Nucleus accumbens (tissue), 56 donors: ENCODE measurements at regions not wholly inside any gene's neighbourhood (a gene's known extent, or its start where the extent isn't known, plus 50 kb on each side); places are given as distances from the start of the nearest gene placed in this dataset.

Experiments
- DNase-seq, 56 donors: peaks; one replicate each; lab custom pipeline; 2025; lab: John Stamatoyannopoulos, UW

DNA sequence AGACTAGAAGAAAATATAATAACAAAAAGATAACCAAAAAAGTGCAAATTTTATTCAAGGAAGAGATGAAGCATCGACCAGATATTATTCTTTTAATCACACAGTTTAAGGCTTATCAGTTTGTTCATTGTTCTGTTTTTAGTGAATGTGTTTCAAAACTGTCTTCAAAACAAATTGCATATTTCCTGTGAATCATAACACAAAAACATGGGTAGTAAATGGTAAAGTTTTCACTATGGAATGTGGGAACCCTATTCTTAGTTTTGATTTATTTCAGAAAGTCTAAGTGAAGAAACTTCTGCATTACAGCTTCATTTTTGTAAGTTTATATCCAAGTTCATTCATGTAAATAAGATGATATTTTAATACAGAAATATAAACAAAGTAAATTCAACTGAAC is 207.6 kb upstream of the LUZP2 start:
- DNase-seq: no peak

DNA sequence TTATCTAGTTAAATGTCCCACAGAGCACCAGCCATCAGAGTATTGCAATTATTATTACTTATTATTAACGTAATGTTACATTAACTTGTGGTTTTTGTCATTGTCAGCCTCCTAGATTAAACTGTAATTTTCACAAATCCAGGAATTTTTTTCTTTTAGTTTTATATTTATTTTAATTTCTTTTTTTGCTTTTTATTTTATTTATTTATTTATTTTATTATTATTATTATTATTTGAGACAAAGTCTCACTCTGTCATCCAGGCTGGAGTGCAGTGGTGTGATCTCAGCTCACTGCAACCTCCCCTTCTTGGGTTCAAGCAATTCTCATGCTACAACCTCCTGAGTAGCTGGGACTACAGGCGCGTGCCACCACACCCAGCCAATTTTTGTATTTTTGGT is 202.9 kb upstream of the LUZP2 start:
- DNase-seq: no peak

DNA sequence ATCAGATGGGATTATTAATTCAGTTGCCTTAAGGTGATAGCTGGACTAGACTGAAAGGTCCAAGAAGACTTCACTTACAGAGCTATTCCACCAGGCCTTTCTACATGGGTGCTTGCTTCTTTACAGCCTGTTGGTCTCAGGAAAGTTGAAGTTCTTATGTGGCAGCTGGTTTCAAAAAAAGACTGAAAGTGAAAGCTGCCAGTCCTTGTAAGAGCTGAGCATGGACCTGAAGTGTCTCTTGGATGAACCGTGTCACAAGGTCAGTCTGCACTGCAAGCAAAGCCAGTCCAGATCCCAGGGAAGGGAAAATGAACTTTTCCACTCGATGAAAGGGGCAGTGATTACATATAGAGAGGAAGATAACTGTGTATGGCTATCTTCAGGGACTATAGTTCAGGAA is 201.5 kb upstream of the LUZP2 start:
- no peak for DNase-seq

DNA sequence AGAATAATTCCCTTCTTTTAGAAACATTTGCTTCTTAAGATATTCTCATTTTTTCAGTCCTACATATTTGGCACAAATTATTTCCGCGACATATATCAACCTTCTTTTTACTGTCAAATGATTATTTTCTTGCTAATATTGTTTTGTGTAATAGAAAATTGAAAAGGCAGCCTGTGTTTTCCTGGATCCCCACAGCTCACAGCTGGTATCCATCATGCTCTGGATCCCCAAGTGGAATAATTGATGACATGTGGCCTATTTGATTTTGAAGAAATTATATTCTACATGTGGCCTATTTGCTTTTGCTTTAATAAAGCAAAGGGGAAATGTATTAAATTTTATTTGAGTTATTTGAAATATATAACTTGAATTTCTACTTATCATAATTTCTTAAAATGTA is 199.4 kb upstream of the LUZP2 start:
- no peak for DNase-seq

DNA sequence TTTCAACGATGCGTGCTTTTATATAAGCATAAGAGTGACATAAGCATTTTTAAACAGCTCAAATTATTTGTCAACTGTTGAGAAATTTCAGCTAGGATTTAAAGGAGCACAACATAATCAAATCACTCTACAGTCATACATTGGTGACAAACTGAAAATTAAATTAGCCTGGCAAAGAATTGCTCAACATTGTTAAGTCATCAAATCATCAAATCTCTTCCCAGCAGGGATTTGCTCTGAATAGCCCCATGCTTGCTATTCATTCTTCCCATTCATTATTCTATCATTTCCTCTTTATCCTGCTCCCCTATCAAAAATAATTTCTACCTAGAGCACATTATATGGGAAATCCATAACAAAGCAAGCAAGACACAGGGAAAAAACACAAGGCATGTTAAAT is 198.7 kb upstream of the LUZP2 start:
- DNase-seq: no peak

GRCh38 chr11:24311974-24312373 is 184.9 kb upstream of the LUZP2 start:
- no peak for DNase-seq

DNA sequence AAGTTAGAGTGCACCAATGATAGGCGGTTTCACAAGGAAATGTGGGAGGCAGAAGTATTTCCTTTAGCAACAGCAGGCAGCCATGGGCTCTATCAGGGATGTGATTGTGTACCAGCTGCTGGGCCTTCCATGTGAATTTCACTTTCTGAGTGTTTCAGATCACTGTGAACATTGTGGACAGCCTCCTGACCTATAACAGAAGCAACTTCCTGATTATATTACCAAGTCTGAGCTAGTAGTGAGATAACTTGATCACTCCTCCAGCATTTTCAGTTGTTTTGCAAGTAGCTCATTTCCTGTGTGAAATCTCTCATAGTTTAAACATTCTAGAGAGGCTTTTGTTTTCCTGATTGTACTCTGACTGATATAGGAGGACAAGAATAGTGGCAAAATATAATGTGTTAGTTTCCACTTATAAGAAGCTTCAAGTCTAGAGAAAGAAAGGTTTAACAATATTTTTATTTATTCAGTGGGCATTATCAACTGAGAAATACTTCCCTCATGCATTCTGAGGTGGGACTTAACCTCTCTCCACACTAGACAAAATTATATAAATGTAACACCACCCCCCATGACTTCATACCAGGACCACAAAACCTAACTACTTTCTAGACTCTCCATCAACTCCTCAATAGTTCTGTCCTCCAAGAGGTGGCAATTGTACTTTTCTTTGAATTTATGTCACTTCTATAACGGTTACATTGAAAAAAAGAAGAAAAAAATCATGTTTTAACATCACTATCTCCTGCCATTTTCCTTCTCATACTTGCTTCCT is 184.2 kb upstream of the LUZP2 start:
- DNase-seq: no peak

- no peak for DNase-seq
Measured at GRCh38 chr11:24321229-24321628, 175.6 kb upstream of the LUZP2 start.

DNA sequence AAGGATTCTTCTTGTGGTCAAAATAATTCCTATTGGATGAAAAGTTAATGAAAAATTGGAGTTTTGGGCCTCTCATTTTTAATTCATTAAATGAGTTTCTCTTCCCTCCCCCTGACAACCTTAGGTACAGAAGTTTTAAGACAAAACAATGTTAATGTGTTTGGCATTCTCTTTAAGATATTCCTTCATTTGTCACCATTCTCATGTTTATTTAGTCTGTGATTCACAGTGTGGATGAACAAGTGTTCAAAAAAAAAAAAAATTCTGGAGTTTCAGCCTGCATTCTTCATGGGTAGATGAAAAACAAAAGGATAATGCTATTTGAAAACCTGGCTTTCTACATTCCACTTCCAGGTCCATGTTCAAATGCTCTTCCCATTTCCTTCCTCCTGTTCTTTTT is 172.6 kb upstream of the LUZP2 start:
- DNase-seq: no peak

DNA sequence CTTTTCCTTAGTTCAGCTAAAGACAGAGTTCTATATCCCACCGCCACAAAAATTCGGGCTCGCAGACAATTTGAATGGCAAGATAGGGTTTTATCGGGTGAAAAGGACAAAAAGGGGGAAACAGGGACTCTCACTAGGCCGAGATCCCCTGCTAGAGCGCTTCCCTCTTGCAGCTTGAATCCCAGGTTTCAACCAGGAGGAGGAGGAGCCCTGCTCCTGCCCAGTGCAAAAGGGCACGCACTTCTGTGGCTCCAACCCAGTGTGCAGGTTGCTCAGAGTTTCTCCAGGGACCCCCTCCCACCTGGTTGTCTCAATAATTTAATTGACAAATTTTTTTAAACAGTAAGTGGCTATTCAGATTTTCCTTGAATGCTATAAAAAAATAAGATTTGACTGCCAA is 152.6 kb upstream of the LUZP2 start:
- DNase-seq: no peak

GRCh38 chr11:24348908-24349307 is 147.9 kb upstream of the LUZP2 start:
- no peak for DNase-seq

- no peak for DNase-seq
Measured at GRCh38 chr11:24351179-24351578, 145.7 kb upstream of the LUZP2 start.

DNA sequence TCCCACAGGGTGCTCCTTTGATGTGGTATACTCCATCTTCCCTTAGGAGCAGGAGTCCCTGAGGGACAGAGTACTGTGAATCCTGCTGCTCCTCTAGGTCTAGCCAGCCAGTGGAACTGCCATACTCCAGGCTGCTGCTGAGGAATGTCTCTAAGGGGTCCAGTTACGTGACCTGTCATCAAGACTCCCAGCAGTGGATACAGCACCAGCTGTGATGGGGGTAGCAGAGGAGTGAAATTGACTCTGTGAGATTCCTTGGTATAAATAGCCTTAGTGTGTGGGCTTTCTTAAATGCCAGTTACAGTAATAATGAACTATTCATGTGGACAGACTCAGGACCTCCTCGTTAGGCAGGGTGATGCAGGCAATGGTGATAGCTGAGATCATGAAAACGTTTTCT is 140.4 kb upstream of the LUZP2 start:
- DNase-seq: no peak

DNA sequence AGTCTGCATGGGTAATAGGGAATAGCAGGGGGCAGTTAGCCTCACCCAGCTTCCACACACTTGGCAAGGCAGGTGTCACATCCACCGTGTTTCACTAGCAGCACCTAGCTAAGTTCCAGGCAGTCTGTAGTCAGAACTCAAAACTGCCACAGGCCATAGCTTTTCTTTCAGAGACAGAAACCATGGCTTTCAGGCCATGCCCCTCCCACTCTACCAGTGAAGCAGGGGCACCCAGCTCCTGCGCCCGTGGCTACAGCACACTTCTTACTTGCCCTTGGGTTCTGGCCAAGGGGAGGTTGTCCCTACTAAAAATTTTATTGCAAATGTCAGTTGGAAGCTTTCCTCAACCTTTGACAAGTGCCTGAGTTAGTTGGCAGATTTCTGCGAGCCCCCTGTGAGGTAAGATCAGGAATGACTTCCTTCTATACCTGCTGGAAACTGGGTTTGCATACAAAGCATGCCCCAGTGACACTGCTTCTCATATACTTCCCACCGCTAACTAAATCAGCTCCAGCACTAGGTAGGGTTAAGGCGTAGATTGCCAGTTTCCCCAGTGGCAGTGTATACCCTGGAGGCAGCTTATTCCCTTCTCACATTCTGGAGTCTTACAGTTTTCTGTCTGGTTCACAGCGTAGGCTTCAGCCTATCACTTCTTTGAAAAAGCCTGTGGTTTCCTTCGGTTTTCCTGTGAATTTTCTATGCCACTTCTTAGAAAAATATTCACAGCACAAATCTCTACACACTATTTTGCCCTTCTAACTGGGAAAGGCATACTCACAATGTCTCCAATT is 139.0 kb upstream of the LUZP2 start:
- DNase-seq: no peak

DNA sequence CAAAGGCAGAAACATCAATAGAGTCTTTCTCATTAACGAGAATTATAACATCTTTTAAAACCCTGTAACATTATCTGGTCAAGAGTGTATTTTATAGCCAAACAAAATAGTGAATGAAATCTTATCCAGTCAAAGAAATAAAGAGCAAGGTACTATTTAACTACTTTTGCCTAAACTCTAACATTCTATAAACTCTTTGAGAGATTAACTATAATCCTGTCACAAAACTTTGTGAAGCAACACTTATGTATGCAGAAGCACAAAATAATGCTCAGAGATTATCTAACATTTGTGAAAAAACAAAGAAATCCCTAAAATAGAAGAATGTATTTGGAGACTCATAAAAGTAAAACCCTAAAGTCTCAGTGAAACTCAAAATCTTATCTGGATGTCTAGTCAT is 124.4 kb upstream of the LUZP2 start:
- no peak for DNase-seq

DNA sequence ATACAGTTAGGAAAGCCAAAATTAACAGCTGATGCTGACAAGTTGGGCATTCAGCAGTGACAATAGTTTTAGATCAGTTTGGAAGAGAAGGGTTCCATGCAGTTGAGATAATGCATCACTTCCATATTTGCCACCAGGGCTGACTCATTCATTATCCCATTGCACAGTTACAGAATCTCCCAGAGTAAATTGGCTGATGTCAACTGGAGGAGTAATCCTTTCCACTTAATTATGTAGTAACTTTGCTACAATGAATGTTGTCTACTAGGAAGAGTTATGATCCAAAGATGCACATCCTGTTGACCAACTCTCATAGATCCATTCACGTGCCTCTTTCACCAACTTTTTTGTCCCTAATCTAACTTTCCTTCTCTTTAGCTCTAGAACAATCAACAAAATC is 123.3 kb upstream of the LUZP2 start:
- DNase-seq: no peak

- DNase-seq: no peak
Measured at GRCh38 chr11:24375351-24375750, 121.5 kb upstream of the LUZP2 start.

- DNase-seq: no peak
Measured at GRCh38 chr11:24375931-24376330, 120.9 kb upstream of the LUZP2 start.

- DNase-seq: no peak
Measured at GRCh38 chr11:24383137-24383536, 113.7 kb upstream of the LUZP2 start.

- no peak for DNase-seq
Measured at GRCh38 chr11:24384240-24384639, 112.6 kb upstream of the LUZP2 start.

GRCh38 chr11:24386546-24387397 is 110.1 kb upstream of the LUZP2 start:
- DNase-seq: no peak
